ENCODE measurements at regions not wholly inside any gene's neighbourhood (a gene's known extent, or its start where the extent isn't known, plus 50 kb on each side); places are given as distances from the start of the nearest gene placed in this dataset.

GRCh38 chr10:33067917-33068316 is 109.9 kb upstream of the ITGB1 start:
- Histone ChIP-seq H3K36me3 (ENCODE audit: control insufficient read depth in 2 of 2, insufficient read depth in 1 of 2, low read length in 2 of 2) (no peaks in the 10 kb centered on the region), H3K4me1 (ENCODE audit: control insufficient read depth, insufficient read depth, low read length) (no peaks in the 10 kb centered on the region), H3K27ac (ENCODE audit: extremely low read depth, low read depth, low read length) (no peak overlapping the region), H3K4me3 (ENCODE audit: low read depth, low read length) (no peak overlapping the region), H3K9me3 (ENCODE audit: control insufficient read depth, insufficient read depth, low read depth, low read length) (no peaks in the 10 kb centered on the region)
- POLR2A ChIA-PET: no interaction called here
- TF ChIP-seq ZNF18 (tag by site-specific recombination; IDR thresholded peaks at IDR 0.05): no peak
- CTCF ChIA-PET: interaction anchor here (0.7 kb wide), 1 partner anchor 119 kb away, joined by 3 read pairs; no protein-coding TSS in a partner anchor

- H3K27ac ChIP-seq (ENCODE audit: extremely low read depth, low read depth, low read length): no peak overlapping the region
- no peaks in the 10 kb centered on the region for H3K9me3 ChIP-seq (ENCODE audit: control insufficient read depth, insufficient read depth, low read depth, low read length)
- POLR2A ChIA-PET: no interaction called here
- TF ChIP-seq SP2 (tag by site-specific recombination; IDR thresholded peaks at IDR 0.05) (no peak), HOXD13 (CRISPR knock-in tag; IDR thresholded peaks at IDR 0.05; ENCODE audit: borderline replicate concordance) (no peak), ZBTB7A (tag by site-specific recombination; IDR thresholded peaks at IDR 0.05; ENCODE audit: low read depth) (no peak), ZNF138 (tag by site-specific recombination; IDR thresholded peaks at IDR 0.05; ENCODE audit: borderline replicate concordance) (no peak), ZNF660 (tag by site-specific recombination; IDR thresholded peaks at IDR 0.05) (no peak), ZNF677 (tag by site-specific recombination; IDR thresholded peaks at IDR 0.05) (no peak), SCRT1 (tag by site-specific recombination; IDR thresholded peaks at IDR 0.05; ENCODE audit: borderline replicate concordance) (no peak), ZNF23 (tag by site-specific recombination; IDR thresholded peaks at IDR 0.05; ENCODE audit: borderline replicate concordance) (no peak), ZNF629 (tag by site-specific recombination; IDR thresholded peaks at IDR 0.05) (no peak), AEBP2 (tag by site-specific recombination; IDR thresholded peaks at IDR 0.05; ENCODE audit: borderline replicate concordance) (no peak), ZBTB11 (tag by site-specific recombination; conservative IDR thresholded peaks at IDR 0.05; ENCODE audit: low read depth) (no peak), ZNF501 (tag by site-specific recombination; IDR thresholded peaks at IDR 0.05) (no peak), ZNF311 (tag by site-specific recombination; IDR thresholded peaks at IDR 0.05; ENCODE audit: borderline replicate concordance) (no peak), ZSCAN4 (tag by site-specific recombination; IDR thresholded peaks at IDR 0.05) (no peak)
- no peaks in the 10 kb centered on the region for H3K4me1 ChIP-seq (ENCODE audit: control insufficient read depth, insufficient read depth, low read length)
- no peaks in the 10 kb centered on the region for H3K36me3 ChIP-seq (ENCODE audit: control insufficient read depth in 2 of 2, insufficient read depth in 1 of 2, low read length in 2 of 2)
- H3K4me3 ChIP-seq (ENCODE audit: low read depth, low read length): no peak overlapping the region
- CTCF ChIA-PET: interaction anchor here (0.5 to 1.3 kb wide), 4 partner anchors 10 to 120 kb away, joined by 3 to 4 read pairs (median 3); no protein-coding TSS in a partner anchor
Observed at GRCh38 chr10:33067481-33067880, 109.5 kb upstream of the ITGB1 start.

Measured in HEK293 (cell line).